Right ventricle myocardium inferior (tissue), 1 donor: ENCODE measurements at regions not wholly inside any gene's neighbourhood (a gene's known extent, or its start where the extent isn't known, plus 50 kb on each side); places are given as distances from the start of the nearest gene placed in this dataset.
A peak's percentile ranks its signal among the peaks of the same experiment; 100 is the strongest.

Experiments used
- ATAC-seq: fragments of 200-7000 bp; cut with Tn5 transposase; one replicate; pipeline ENCODE4 v1.9.1; 2020; ENCODE audit warnings: mild to moderate bottlenecking, moderate library complexity
- DNase-seq: peaks from one replicate; pipeline ENCODE4 v3.0.0; 2021; ENCODE audit errors: missing footprints
- intact Hi-C: fragments of 100-400 bp; cut with DNase I; formaldehyde crosslinking; loops from one replicate; pipeline ENCODE4 v1.11.0; 2022
- donor health status: DM: no; HTN: yes; CAD: no; lungs with severe emphysema.

DNA sequence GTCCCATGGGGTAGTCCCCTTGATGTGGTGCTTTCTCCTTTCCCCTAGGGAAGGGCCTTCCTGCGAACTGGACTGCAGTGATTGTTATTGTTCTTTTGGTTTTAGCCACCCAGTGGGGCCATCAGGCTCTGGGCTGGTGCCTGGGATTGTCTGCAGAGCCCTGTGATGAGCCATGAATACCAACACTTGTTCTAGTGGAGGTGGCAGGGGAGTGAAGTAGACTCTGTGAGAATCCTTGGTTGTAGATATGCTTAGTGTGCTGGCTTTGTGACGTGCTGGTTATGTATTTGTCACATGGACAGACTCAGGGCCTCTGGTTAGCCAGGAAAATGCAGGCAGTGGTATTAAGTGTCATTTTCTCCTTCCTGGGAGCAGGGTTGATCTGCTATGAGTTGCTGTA is 51.8 kb upstream of the NDUFB4 start:
- intact Hi-C loops: no loop called here
- DNase-seq (no peak), ATAC-seq (no peak)

DNA sequence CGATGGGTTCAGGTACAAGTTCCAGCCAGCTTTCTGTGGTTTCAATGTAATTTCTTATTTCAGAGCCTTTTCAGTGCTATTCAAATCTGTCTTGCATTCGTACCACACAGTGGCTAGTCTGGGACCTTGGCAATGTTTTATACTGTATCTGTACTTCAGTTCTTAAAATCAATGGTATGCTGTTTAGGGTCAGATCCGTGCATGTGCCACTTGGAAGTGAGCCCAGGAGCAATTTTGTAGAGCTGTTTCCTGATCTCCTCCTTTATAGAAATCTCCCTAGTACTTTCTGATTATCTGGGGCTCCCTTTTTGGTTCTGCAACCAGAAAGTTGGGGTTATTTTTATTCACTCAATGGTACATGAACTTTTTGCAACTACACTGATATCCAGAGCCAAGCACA is 59.5 kb upstream of the NDUFB4 start:
- ATAC-seq (no peak), DNase-seq (no peak)
- intact Hi-C loops: no loop called here

DNA sequence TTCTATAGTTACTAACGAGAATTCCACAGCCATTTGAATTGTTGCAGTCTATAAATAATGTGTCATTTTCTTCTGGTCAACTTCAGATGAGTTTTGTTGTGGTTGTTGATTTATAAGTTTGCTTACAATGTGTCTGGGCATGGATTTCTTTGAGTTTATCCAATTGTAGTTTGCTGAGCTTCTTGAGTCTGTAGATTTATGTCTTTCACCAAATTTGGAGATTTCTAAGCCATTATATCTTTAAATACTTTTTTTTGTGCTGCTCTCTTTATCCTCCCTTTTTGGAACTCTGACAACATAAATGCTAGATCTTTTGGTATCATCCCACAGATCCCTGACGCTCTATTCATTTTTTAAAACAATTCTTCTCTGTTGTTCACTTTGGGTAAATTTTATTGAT is 63.2 kb upstream of the NDUFB4 start:
- no peak for ATAC-seq
- intact Hi-C loops: no loop called here
- no peak for DNase-seq

DNA sequence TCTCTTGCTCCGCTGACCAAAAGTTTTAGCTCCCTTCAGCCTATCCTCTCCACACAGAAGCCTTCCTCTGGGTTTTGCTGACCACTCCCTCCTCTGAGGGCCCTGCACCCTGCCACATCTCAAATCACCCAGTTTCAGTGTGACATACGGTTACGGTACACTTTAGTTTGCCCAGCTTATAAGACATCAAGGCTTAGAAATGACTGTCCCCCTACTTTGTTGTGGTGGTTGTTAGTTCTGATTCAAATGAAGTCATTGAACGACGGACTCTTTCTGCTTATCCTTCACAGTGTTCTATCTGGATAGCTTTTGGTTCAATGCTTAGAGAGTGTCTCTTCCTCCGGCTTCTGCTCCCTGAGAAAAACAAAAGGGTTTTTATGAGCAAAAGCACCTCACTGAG is 68.0 kb upstream of the NDUFB4 start:
- intact Hi-C loops: no loop called here
- DNase-seq: no peak
- no peak for ATAC-seq

DNA sequence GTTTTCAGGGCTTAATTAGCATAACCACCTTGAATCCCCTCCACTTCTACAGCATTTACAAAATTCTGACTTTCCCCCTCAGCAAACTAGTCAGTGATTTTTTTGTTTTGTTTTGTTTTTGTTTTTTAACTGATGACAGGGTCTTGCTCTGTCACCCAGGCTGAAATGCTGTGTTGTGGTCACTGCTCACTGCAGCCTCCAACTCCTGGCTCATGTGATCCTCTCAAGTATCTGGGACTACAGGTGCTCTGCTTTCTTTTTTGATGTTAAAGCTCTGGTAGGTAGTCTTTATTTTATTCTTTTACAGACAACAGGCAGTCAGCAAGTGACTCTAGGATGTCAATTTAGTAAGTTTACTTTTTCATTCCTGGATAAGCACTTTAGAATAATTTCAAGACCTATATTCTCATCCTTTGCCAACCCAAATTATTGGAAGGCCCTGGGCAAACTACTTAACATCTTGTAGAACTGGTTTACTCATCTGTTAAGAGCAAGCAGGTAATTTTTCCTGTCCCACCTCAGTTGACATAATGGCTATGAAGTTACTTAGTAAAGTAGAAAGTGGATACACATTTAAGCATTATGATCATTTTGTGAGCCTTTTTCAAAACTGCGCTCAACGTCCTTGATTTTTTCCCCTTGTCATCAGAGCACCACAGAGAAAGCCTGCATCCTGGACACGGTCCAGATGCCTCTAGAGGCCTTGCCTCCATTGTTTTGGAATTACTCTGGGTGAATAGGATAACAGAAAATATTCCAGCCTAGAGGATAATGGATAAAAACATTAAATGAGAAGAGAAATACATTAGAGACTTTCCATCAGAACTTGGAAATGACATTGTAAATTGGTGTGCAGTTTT is 69.9 kb upstream of the NDUFB4 start:
- DNase-seq (no peak), ATAC-seq (no peak)
- intact Hi-C loops: no loop called here

DNA sequence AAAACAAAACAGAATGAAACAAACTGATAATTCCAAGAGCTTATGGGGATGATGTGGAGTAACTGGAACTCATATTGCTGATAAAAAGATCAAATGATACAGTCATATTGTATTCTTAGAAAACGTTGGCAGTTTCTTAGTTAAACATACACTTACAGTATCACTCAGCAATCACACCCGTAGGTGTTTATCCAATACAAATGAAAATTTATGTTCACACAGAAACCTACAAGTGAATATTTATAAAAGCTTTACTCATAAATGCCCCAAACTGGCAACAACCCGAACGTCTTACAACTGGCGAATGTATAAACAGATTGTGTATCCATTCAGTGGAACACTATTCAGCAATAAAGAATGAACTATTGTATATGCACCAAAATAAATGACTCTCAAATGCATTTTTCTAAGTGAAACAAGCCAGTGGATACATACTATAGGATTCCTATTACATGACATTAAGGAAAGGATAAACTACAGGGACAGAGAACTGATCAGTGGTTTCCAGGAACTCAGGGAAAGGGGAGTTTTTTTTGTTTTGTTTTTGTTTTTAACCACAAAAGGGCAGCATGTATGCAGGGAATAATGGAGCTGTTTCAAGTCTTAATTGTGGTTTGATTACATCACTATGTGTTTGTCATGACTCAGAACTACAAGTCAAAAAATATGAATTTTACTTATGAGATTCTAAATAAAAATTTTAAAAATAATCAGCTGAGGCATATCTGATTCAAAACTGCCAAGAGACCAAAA is 71.8 kb upstream of the NDUFB4 start:
- DNase-seq (no peak), ATAC-seq (no peak)
- intact Hi-C loops: no loop called here

DNA sequence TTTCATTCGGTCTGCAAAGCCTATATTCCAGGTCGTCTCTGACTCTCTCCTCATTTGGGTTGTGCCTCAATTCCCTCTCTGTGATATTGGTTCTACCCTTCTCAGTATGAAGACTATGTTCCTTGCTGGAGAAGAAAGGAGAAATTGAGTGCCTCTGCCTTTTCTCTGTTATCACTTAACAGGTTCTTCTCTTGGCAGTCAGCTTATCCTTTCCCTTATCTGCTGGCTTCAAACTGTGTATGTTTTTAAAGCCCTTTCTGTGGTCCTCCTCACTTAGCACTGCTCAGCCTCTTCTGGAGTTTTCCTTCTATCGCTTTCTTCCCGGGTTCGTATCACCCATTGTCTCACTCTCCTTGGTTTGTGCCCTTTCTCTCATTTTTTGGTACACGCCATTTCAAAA is 65.3 kb upstream of the FSTL1 start:
- DNase-seq: no peak
- no peak for ATAC-seq
- intact Hi-C loops: no loop called here

DNA sequence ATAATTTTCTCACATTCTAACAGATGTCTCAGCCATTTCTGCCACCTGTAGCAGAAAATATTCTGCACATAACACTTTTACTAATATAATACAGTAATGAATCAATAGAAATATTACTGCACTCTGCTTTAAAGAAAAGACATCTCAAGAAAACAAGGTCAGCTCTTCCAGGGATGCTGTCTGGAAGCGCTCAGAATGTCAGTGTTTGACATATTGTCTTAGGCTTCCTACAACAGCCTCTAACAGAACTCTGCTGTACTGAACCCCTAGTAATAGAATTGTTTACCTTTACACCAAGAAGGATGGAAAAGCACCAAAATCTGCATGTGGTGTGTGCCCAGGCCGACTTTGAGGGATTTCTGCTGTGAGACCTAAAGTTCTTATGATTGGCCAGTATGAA is 61.9 kb upstream of the FSTL1 start:
- intact Hi-C loops: loop anchor here (5.0 kb wide), 1 partner anchor 1630 kb away; no protein-coding TSS in a partner anchor
- ATAC-seq (no peak), DNase-seq (no peak)

DNA sequence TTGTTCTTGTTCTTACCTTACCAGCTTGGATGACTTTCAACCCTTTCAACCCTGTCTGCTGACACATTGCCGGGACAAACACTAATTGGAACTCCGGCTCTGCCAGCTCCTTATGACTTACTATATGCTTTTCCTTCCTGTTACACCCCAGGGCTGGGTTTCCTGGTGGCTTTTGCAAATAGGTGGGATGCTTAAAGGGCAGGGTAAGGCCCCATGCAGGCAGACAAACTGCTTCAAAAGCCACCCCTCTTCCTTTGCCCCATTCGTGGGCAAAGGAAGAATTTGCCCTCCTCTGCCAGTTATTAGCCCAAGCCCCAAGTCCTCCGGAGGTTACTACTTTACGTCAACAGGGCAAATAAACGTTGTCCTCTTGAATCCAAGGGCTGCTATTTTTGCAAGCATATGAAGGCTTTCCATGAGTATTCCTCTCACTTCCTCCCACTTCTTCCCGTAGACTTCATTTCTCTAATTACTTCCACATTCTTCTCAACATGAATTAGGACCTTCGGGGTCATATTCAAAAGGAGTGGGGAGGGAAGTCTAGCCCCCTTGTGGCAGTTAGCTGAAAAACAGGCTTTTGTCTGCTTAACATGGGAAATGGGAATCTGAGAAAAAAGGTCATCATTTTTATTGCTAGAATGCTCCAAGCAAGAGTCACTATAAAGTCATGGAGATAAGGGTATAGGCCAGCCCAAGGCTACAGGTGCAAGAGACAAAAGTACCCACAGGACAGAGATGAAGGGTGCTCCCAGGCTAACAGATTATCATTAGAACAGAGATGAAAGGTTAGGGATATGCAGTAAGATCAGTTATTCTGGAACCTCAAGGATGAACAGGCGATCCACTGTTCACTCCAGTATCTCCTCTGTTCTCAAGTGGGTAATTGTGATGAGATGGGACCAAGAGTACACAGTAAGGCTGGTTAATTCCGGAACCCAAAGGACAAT is 56.3 kb upstream of the FSTL1 start:
- ATAC-seq: peak; percentile 50
- DNase-seq: no peak
- intact Hi-C loops: loop anchor here (2.0 to 5.0 kb wide), 3 partner anchors 50 to 88 kb away; partner anchors contain the start of gene FSTL1

DNA sequence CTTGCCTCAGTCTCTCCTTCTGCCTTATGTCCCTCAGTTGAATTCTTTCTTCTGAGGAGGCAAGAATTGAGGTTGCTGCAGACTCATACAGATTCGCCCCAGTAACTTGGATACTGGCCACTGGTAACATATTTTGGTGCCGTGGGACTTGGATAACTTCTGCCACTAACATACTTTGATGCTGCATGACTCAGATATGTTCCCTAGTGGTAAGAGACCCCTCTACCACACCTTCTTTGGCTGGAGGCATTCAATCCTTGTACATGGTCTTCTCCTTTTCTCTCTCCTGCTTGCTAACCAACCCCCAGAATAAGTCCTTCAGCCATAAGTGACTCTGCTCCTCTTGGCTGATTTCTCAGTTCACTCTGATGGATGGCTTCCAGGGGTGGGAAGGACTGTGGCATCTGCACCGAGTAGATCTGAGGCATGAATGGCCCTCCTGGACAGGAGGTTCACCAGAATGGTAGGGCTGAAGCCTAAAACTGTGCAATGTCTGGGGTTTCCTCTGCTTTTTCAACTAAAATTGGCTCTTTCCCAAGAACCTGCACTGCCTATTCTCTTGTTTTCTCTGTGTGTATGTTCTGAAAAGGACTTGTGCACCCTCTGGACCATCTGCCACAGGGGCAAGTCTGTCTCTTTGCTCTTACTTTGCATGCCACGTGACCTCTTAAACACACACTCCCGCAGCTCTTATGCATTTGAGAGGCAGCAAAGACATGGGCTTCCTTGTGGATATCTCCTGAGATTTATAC is 55.5 kb upstream of the FSTL1 start:
- peak; percentile 38 for ATAC-seq
- intact Hi-C loops: loop anchor here (2.0 to 5.0 kb wide), 3 partner anchors 51 to 87 kb away; partner anchors contain the start of gene FSTL1

DNA sequence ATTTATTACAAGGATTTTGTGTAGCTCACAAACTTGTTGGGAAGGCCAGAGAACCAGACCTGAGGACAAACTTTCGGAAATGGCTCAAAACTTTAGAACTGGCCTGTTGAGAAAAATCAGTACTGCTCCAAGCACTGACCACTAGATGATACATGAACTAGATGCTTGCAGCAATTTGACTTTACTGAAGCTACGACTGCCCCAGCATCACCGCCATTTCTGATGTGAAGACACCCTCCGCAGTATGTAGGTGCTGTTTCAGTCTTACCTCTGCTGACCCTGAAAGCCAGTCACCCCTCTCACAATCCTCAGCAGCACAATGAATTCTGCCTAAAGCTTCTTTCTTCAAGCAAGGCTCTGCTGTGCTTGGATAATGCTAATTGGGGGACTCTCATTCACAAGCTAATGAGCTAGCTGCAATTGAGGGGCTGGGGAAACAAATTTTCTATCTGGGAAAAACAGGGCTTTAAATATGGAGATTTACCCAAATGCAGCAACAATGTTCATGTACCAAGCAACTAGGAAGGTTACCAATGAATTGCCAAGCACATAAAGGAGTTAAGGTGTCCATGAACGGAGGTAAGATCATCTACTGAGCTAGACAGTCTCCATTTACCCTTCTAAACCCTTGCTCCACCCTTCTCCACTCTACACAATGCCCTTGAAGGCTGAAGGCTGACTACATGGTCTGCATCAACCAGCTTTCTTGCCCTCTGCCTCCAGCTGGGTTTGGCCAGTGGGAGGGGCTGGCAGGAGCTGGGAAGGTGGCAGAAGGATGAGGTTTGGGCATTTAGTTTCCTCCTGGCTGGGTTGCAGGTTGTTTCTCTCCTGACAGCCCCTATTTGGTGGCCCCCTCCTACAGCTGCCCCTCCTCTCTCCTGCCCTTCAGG is 53.2 kb upstream of the FSTL1 start:
- ATAC-seq: no peak
- intact Hi-C loops: no loop called here
- DNase-seq: no peak

More for the DNA sequence above, 55.5 kb upstream of the FSTL1 start:
- no peak for DNase-seq

DNA sequence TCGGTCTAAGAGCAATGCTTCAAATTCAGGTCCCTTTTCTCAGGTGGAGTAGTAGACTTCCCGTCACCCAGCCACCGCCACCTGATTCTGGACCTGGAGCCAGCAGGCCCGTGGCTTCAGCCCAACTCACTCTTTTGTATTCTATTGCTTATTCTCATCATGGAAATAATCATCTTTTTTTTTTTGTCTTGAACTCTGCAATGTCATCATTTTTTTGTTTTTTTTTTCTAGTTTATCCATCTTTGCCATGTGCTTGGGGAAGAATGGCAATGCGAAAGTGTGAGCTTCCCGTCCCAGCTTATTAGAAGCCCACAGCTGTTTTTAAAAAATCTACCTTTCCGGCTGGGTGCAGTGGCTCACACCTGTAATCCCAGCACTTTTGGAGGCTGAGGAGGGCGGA is 51.3 kb upstream of the FSTL1 start:
- ATAC-seq (no peak), DNase-seq (no peak)
- intact Hi-C loops: no loop called here
